Activated naive CD4-positive, alpha-beta T cell treated with anti-CD3 and anti-CD28 coated beads, Interleukin-2, amount 50 U/mL, for 72 hours (primary cell): ENCODE measurements at regions not wholly inside any gene's neighbourhood (a gene's known extent, or its start where the extent isn't known, plus 50 kb on each side); places are given as distances from the start of the nearest gene placed in this dataset.

ENCODE experiments used
- ATAC-seq, 2 donors: fragments of 150-1000 bp; cut with Tn5 transposase; 2 replicates each; pipeline ENCODE4 v1.10.0; 2021; ENCODE audit warnings: mild to moderate bottlenecking in 2 of 2, moderate library complexity in 2 of 2
- DNase-seq, 2 donors: peaks; one replicate each; pipeline ENCODE4 v3.0.0; 2021 to 2022; ENCODE audit warnings: low spot score in 2 of 2
- H3K27ac Mint-ChIP-seq, 2 donors: one replicate each; pipeline ENCODE4 v1.8.0; 2022; ENCODE audit warnings: mild to moderate bottlenecking in 2 of 2, mixed read lengths in 2 of 2
- H3K36me3 Mint-ChIP-seq, 2 donors: one replicate each; pipeline ENCODE4 v1.8.0; 2022; ENCODE audit warnings: mixed read lengths in 2 of 2
- H3K9me3 Mint-ChIP-seq, 2 donors: one replicate each; pipeline ENCODE4 v1.8.0; 2022; ENCODE audit warnings: mixed read lengths in 2 of 2

- DNase-seq: no peak
- Mint-ChIP-seq H3K27ac (no peak overlapping the region), H3K36me3 (peaks cover 6 to 19% of the 10 kb centered on the region in 2 donors), H3K9me3 (peaks cover 5 to 26% of the 10 kb centered on the region in 2 donors)
- ATAC-seq: no peak
Observed at GRCh38 chr1:109834951-109835350, 71.2 kb upstream of the EPS8L3 start.

GRCh38 chr1:109832945-109833344 lies 69.2 kb upstream of the EPS8L3 start:
- Mint-ChIP-seq H3K9me3 (peaks cover 5 to 26% of the 10 kb centered on the region in 2 donors), H3K27ac (no peak overlapping the region), H3K36me3 (peaks cover 6 to 19% of the 10 kb centered on the region in 2 donors)
- ATAC-seq (no peak), DNase-seq (no peak)

GRCh38 chr1:109828756-109829505 lies 65.2 kb upstream of the EPS8L3 start:
- peaks cover 0 to 16% of the 10 kb centered on the region in 2 donors for H3K9me3 Mint-ChIP-seq
- ATAC-seq (no peak), DNase-seq (no peak)
- no peak overlapping the region for H3K27ac Mint-ChIP-seq
- H3K36me3 Mint-ChIP-seq: peaks cover 0 to 19% of the 10 kb centered on the region in 2 donors

GRCh38 chr1:109827986-109828385 lies 64.3 kb upstream of the EPS8L3 start:
- ATAC-seq: no peak
- H3K27ac Mint-ChIP-seq: no peak overlapping the region

GRCh38 chr1:109827466-109827865 lies 63.7 kb upstream of the EPS8L3 start:
- no peak for DNase-seq

More at GRCh38 chr1:109827986-109828385, 64.3 kb upstream of the EPS8L3 start:
- peaks cover 0 to 11% of the 10 kb centered on the region in 2 donors for H3K9me3 Mint-ChIP-seq
- DNase-seq: no peak
- H3K36me3 Mint-ChIP-seq: peaks cover 0 to 12% of the 10 kb centered on the region in 2 donors

GRCh38 chr1:109826930-109827349 lies 63.2 kb upstream of the EPS8L3 start:
- DNase-seq: no peak
- peaks cover 0 to 2% of the 10 kb centered on the region in 2 donors for H3K36me3 Mint-ChIP-seq
- ATAC-seq: no peak
- H3K9me3 Mint-ChIP-seq: peaks cover 0 to 2% of the 10 kb centered on the region in 2 donors
- H3K27ac Mint-ChIP-seq: no peak overlapping the region

More at GRCh38 chr1:109827466-109827865, 63.7 kb upstream of the EPS8L3 start:
- H3K9me3 Mint-ChIP-seq: peaks cover 0 to 7% of the 10 kb centered on the region in 2 donors
- no peak for ATAC-seq
- no peak overlapping the region for H3K27ac Mint-ChIP-seq
- H3K36me3 Mint-ChIP-seq: peaks cover 0 to 7% of the 10 kb centered on the region in 2 donors

- Mint-ChIP-seq H3K36me3 (no peaks in the 10 kb centered on the region), H3K27ac (no peak overlapping the region), H3K9me3 (no peaks in the 10 kb centered on the region)
- ATAC-seq (no peak), DNase-seq (no peak)
Observed at GRCh38 chr1:109826446-109826845, 62.7 kb upstream of the EPS8L3 start.

GRCh38 chr1:109824349-109825115 lies 60.8 kb upstream of the EPS8L3 start:
- H3K36me3 Mint-ChIP-seq: no peaks in the 10 kb centered on the region
- ATAC-seq (no peak), DNase-seq (no peak)
- H3K9me3 Mint-ChIP-seq: no peaks in the 10 kb centered on the region
- H3K27ac Mint-ChIP-seq: peak overlapping the region; percentile 4 to 15

GRCh38 chr1:109823543-109824348 lies 60.0 kb upstream of the EPS8L3 start:
- DNase-seq: no peak
- H3K9me3 Mint-ChIP-seq: no peaks in the 10 kb centered on the region
- ATAC-seq: no peak
- H3K27ac Mint-ChIP-seq: peak overlapping the region; percentile 4 to 25
- H3K36me3 Mint-ChIP-seq: no peaks in the 10 kb centered on the region

GRCh38 chr1:109822749-109823542 lies 59.2 kb upstream of the EPS8L3 start:
- H3K9me3 Mint-ChIP-seq: no peaks in the 10 kb centered on the region
- ATAC-seq: peak in 1 of 2 donors; percentile 45
- DNase-seq: no peak
- no peaks in the 10 kb centered on the region for H3K36me3 Mint-ChIP-seq
- H3K27ac Mint-ChIP-seq: peak overlapping the region; percentile 4 to 25

- no peaks in the 10 kb centered on the region for H3K36me3 Mint-ChIP-seq
- no peaks in the 10 kb centered on the region for H3K9me3 Mint-ChIP-seq
- peak overlapping the region; percentile 4 for H3K27ac Mint-ChIP-seq
- DNase-seq (no peak), ATAC-seq (no peak)
Observed at GRCh38 chr1:109821831-109822745, 58.4 kb upstream of the EPS8L3 start.

- DNase-seq (no peak), ATAC-seq (peak; percentile 28 to 73)
- Mint-ChIP-seq H3K27ac (peak overlapping the region; percentile 4 to 47), H3K9me3 (no peaks in the 10 kb centered on the region), H3K36me3 (no peaks in the 10 kb centered on the region)
Observed at GRCh38 chr1:109821221-109821669, 57.5 kb upstream of the EPS8L3 start.

- ATAC-seq (no peak), DNase-seq (no peak)
- Mint-ChIP-seq H3K9me3 (peaks cover 0 to 4% of the 10 kb centered on the region in 2 donors), H3K27ac (no peak overlapping the region), H3K36me3 (peaks cover 5 to 6% of the 10 kb centered on the region in 2 donors)
Observed at GRCh38 chr1:109819906-109820305, 56.2 kb upstream of the EPS8L3 start.

- peak overlapping the region in 1 of 2 donors; percentile 22 for H3K27ac Mint-ChIP-seq
- ATAC-seq (no peak), DNase-seq (no peak)
- H3K36me3 Mint-ChIP-seq: peaks cover 5 to 6% of the 10 kb centered on the region in 2 donors
- H3K9me3 Mint-ChIP-seq: peaks cover 0 to 4% of the 10 kb centered on the region in 2 donors
Observed at GRCh38 chr1:109818988-109819764, 55.5 kb upstream of the EPS8L3 start.
